ENCODE measurements at regions not wholly inside any gene's neighbourhood (a gene's known extent, or its start where the extent isn't known, plus 50 kb on each side); places are given as distances from the start of the nearest gene placed in this dataset.

DNA sequence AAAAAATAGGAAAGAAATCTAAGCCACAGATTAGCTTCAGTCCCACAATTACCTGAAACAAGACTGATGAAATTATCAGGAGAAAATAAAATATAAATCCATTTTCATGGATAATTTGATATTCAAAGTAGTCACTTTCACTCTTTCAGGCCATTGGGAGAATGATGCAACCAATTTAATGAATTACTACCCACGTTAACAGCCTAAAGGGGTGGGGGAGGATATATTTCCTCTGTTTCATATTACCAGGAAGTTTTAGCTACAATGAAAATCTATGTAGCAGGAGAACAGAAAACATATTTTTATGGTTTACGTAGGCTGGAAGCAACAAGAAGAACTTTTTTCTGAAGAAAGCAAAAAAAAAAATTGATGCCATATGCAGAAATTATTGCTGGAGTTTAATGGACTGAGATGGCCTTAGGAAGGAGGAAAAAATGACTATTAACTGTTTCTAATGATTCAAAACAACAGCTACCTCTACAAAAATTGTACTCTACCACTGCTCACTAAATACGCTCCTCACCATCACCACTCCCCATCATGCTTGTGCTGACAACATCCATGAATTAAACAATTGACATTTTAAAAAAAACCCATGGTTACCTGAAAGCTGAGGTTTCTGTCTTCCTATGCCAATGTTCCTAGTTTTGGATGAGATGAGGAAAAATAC lies 100.9 kb downstream of the CXXC4 start:
- H3K9me3 ChIP-seq (ENCODE audit: control insufficient read depth, low read depth, low read length), result no peaks in the 10 kb centered on the region
- WGBS (ENCODE audit: extremely low coverage, insufficient read length, low lambda C conversion rate), result no CpG with 5 or more reads among the region's 3 CpGs
- H4K20me1 ChIP-seq (ENCODE audit: control insufficient read depth, insufficient read depth, insufficient read length), result no peaks in the 10 kb centered on the region
- no peak overlapping the region for H2BK20ac ChIP-seq (ENCODE audit: low read depth, low read length, poor library complexity, severe bottlenecking)
- H3K23me2 ChIP-seq (ENCODE audit: insufficient read length, low read depth, low read length, poor library complexity, severe bottlenecking), result no peaks in the 10 kb centered on the region
- H3K4me3 Mint-ChIP-seq, result no peak overlapping the region
- H2BK5ac ChIP-seq (ENCODE audit: insufficient read length, low read length), result no peak overlapping the region
- H3K56ac ChIP-seq (ENCODE audit: insufficient read length, low read depth, low read length), result no peak overlapping the region
- no peak overlapping the region for H4K91ac ChIP-seq (ENCODE audit: insufficient read length, low read depth, low read length)
- DNase-seq, result no peak
- H3K36me3 Mint-ChIP-seq (ENCODE audit: insufficient read depth in 1 of 3, low read depth in 3 of 3), result no peaks in the 10 kb centered on the region
- TF ChIP-seq, protein P1, sequence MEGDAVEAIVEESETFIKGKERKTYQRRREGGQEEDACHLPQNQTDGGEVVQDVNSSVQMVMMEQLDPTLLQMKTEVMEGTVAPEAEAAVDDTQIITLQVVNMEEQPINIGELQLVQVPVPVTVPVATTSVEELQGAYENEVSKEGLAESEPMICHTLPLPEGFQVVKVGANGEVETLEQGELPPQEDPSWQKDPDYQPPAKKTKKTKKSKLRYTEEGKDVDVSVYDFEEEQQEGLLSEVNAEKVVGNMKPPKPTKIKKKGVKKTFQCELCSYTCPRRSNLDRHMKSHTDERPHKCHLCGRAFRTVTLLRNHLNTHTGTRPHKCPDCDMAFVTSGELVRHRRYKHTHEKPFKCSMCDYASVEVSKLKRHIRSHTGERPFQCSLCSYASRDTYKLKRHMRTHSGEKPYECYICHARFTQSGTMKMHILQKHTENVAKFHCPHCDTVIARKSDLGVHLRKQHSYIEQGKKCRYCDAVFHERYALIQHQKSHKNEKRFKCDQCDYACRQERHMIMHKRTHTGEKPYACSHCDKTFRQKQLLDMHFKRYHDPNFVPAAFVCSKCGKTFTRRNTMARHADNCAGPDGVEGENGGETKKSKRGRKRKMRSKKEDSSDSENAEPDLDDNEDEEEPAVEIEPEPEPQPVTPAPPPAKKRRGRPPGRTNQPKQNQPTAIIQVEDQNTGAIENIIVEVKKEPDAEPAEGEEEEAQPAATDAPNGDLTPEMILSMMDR (conservative IDR thresholded peaks at IDR 0.05), result no peak
- H3K23ac ChIP-seq (ENCODE audit: insufficient read length, low read depth, low read length), result no peak overlapping the region
- H3T11ph ChIP-seq (ENCODE audit: low read length), result no peak overlapping the region
- H3K9ac ChIP-seq (ENCODE audit: extremely low read depth, insufficient read length, low read length), result no peak overlapping the region
- H2AK5ac ChIP-seq (ENCODE audit: insufficient read length, low read length), result no peak overlapping the region
- no peak overlapping the region for H3K14ac ChIP-seq (ENCODE audit: insufficient read depth, low read length)
- no peaks in the 10 kb centered on the region for H3K27me3 ChIP-seq (ENCODE audit: insufficient read depth, low read length)
- no peak overlapping the region for H4K5ac ChIP-seq (ENCODE audit: insufficient read length, low read depth, low read length)
- 0 out of 7 replicates have a peak overlapping the region, but pooled peaks of 2 of the 3 experiments have one; percentile 14 to 34 for H3K27ac Mint-ChIP-seq
- no peaks in the 10 kb centered on the region for H3K79me1 ChIP-seq (ENCODE audit: insufficient read depth, low read depth, low read length, poor library complexity, severe bottlenecking)
- H4K8ac ChIP-seq (replicated peaks; ENCODE audit: insufficient read length, low read depth, low read length), result no peak overlapping the region
- H2BK15ac ChIP-seq (ENCODE audit: low read depth, low read length), result no peak overlapping the region
- no peaks in the 10 kb centered on the region for H3K9me3 Mint-ChIP-seq
- H2AFZ ChIP-seq (ENCODE audit: low read length), result no peak overlapping the region
- H3K4me1 Mint-ChIP-seq, result peaks cover 3 to 9% of the 10 kb centered on the region in 2 experiments; a peak in 3 of 4 replicates
- H2BK12ac ChIP-seq (ENCODE audit: insufficient read length, low read depth, low read length), result no peak overlapping the region
- H3K4me2 ChIP-seq (ENCODE audit: insufficient read depth, insufficient read length, low read length), result no peak overlapping the region
- H3K18ac ChIP-seq (ENCODE audit: insufficient read length, low read depth, low read length), result no peak overlapping the region
- no peaks in the 10 kb centered on the region for H3K4me1 ChIP-seq (ENCODE audit: insufficient read depth, low read length)
- no peak overlapping the region for H3K27ac ChIP-seq (ENCODE audit: insufficient read length, low read depth, low read length)
- no peak overlapping the region for H3K4ac ChIP-seq (ENCODE audit: low read depth, low read length)
- H2BK120ac ChIP-seq (ENCODE audit: low read depth, low read length, poor library complexity, severe bottlenecking), result no peak overlapping the region
- no peaks in the 10 kb centered on the region; the same call in 1 of the 2 replicates for H3K79me2 ChIP-seq (ENCODE audit: insufficient read depth, low read length)
- no peaks in the 10 kb centered on the region for H3K27me3 Mint-ChIP-seq (ENCODE audit: low read depth)

Data from H9 (cell line).